NCI-H446 treated with DMSO at 0.1 percent for 48 hours (cell line): ENCODE measurements at regions not wholly inside any gene's neighbourhood (a gene's known extent, or its start where the extent isn't known, plus 50 kb on each side); places are given as distances from the start of the nearest gene placed in this dataset.

Source experiments
- DNase-seq: peaks from one replicate; lab custom pipeline; 2025; lab: John Stamatoyannopoulos, UW

- DNase-seq = no peak
Observed at GRCh38 chr5:175168882-175169507, 275.0 kb downstream of the DRD1 start.

GRCh38 chr5:175166026-175166425 is 278.0 kb downstream of the DRD1 start:
- no peak for DNase-seq

GRCh38 chr5:175163586-175164275 is 280.3 kb downstream of the DRD1 start:
- DNase-seq = no peak

- no peak for DNase-seq
Observed at GRCh38 chr5:175162036-175162435, 281.9 kb downstream of the DRD1 start.

- no peak for DNase-seq
Observed at GRCh38 chr5:175159956-175160355, 284.0 kb downstream of the DRD1 start.

GRCh38 chr5:175148636-175149172 is 295.3 kb downstream of the DRD1 start:
- no peak for DNase-seq

- DNase-seq = no peak
Observed at GRCh38 chr5:175146733-175147132, 297.2 kb downstream of the DRD1 start.

- no peak for DNase-seq
Observed at GRCh38 chr5:175141421-175141820, 302.6 kb downstream of the DRD1 start.

GRCh38 chr5:175133185-175133584 is 310.8 kb downstream of the DRD1 start:
- no peak for DNase-seq

- no peak for DNase-seq
Observed at GRCh38 chr5:175131432-175131831, 312.6 kb downstream of the DRD1 start.

- DNase-seq = no peak
Observed at GRCh38 chr5:175129619-175130018, 314.4 kb downstream of the DRD1 start.

GRCh38 chr5:175129121-175129520 is 314.9 kb downstream of the DRD1 start:
- no peak for DNase-seq

- no peak for DNase-seq
Observed at GRCh38 chr5:175124821-175125220, 319.2 kb downstream of the DRD1 start.

GRCh38 chr5:175124251-175124813 is 319.6 kb downstream of the DRD1 start:
- no peak for DNase-seq

GRCh38 chr5:175123542-175123941 is 320.4 kb downstream of the DRD1 start:
- no peak for DNase-seq

- DNase-seq = no peak
Observed at GRCh38 chr5:175121457-175121856, 322.5 kb downstream of the DRD1 start.

- no peak for DNase-seq
Observed at GRCh38 chr5:175120412-175120811, 323.6 kb downstream of the DRD1 start.

GRCh38 chr5:175118700-175119309 is 325.2 kb downstream of the DRD1 start:
- no peak for DNase-seq

GRCh38 chr5:175116466-175117048 is 327.4 kb downstream of the DRD1 start:
- no peak for DNase-seq

GRCh38 chr5:175115831-175116230 is 328.2 kb downstream of the DRD1 start:
- no peak for DNase-seq

- DNase-seq = no peak
Observed at GRCh38 chr5:175113947-175114346, 330.0 kb downstream of the DRD1 start.

GRCh38 chr5:175109058-175109755 is 334.8 kb downstream of the DRD1 start:
- DNase-seq = no peak
